HG02885 (cell line): ENCODE measurements at regions not wholly inside any gene's neighbourhood (a gene's known extent, or its start where the extent isn't known, plus 50 kb on each side); places are given as distances from the start of the nearest gene placed in this dataset.

ENCODE experiments used
- ATAC-seq: cut with Tn5 transposase; IDR thresholded peaks from one replicate; pipeline ENCODE4 v1.9.1; 2021; ENCODE audit warnings: mild to moderate bottlenecking; ENCODE audit not compliant: unreplicated experiment, poor library complexity

- no peak for ATAC-seq
Measured at GRCh38 chr17:69972251-69972650, 102.8 kb upstream of the KCNJ16 start.

- ATAC-seq: no peak
Measured at GRCh38 chr17:69975808-69976207, 99.2 kb upstream of the KCNJ16 start.

DNA sequence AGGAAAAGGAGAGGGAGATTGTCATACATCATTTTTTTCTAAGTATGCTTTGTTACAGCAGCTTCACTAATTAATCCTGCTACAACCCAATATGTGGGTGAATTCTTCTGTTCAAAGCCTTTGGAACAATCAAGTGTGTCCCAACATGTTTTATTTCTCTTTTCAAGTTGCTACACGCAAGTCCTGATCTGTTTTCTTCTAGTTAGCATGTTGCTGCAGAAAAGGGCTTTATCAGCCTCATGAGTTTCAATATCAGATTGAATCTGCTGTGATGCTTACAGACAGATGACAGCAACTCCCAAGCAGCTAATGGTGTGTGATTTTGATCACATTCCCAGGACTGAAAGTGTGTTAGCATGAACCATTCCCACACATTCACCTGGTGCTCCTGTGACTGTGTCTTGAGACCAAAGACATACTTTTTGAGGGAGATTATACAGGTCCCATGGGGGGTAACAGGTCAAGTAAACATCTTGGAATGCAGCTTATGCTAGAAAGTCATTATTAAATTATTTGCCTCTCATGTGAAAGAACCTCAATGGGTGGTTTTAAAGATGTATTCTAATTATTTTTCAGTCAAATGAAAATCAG is 96.9 kb upstream of the KCNJ16 start:
- ATAC-seq: no peak

- no peak for ATAC-seq
Measured at GRCh38 chr17:69981441-69981840, 93.6 kb upstream of the KCNJ16 start.

- ATAC-seq: no peak
Measured at GRCh38 chr17:69995476-69995875, 79.5 kb upstream of the KCNJ16 start.

DNA sequence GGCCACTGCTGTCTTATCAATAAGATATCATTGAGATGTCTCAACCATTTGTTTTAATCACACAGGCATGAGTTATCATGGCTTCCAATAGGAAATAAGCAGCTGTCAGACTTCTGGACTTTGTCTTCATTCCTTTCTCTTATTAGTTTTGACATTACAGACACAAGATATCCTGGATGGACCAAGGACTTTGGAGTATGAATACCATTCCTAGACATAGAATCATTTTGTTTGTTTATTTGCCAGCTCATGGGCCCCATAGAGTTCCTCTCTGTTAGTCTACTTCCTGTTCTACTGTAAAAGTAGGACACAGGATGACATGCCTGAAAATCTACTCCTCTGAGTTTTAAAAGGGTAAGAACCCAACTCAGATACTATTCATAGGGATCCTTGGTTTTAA is 77.7 kb upstream of the KCNJ16 start:
- no peak for ATAC-seq

DNA sequence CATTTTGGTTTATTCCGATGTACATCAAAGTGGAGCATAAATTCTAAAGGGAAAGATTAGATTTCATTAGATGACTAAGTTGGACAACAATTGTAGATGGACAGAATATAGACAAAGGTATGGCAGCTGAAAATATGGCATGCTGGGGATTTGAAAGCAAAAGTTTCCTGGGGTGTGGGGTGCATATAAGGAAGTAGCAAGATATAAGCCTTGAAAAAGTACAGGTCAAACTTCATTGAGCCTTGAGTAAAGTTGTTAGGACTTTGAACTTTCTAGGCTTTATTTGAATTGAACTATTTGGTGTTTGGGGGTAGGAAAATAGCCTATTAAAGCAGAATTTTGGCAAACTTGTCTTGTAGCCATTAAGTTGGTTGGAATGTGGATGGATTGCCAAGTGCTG is 75.8 kb upstream of the KCNJ16 start:
- ATAC-seq: no peak

GRCh38 chr17:70006159-70006558 is 68.9 kb upstream of the KCNJ16 start:
- ATAC-seq: no peak

- ATAC-seq: no peak
Measured at GRCh38 chr17:70011750-70012149, 63.3 kb upstream of the KCNJ16 start.

DNA sequence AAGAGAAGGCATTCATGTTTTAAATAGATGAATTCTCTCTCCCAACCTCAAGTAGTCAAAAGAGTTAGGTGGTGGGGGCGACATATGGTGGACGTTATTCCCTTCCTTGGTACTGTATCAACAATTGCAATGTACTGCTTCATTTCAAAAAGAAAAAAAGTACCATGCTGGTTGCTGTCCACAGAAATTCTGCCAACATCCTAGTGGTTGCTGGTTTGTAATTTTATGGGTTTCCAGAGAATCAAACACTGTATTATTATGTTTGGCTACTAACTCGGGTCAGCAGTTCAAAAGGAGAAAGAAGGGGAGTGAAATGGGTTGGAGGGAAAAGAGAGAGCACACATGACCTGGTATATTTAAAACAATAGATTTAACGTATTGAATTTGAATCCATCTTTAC is 61.1 kb upstream of the KCNJ16 start:
- ATAC-seq: no peak

DNA sequence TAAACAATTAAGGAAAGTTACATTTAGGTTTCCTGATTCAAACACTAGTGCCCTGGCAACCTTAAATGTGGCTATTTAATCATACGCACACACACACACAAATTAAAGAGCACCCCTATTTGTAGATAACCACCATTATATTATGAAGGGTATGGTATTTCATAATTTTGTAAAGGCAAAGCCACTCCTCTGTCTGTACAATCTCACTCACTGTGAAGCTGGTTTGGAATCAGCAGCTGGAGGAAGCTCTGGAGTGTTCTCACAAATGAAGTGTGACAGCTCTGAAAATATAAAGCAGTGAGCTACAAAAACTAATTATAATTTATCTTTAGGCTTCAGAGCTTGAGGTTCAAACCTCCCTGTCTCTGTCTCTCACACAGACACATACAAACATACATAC is 57.9 kb upstream of the KCNJ16 start:
- no peak for ATAC-seq

DNA sequence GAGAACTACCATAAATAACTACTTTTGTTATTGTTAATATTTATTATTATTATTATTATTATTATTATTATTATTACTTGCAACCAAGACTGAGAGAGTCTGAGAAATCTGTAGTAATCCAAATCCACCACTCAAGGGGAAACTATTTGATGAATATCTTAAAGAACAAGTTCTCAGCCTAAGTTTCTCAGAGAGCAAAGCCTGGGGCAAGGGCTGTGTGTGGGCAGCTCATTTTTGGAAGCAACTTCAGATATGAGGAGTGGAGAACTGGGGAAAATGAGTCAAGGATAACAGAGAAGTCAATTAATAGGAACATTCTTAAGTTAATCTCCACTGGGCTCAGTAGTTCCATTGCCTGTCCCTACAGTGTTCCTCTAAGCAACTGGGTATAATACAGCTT is 57.1 kb upstream of the KCNJ16 start:
- no peak for ATAC-seq

DNA sequence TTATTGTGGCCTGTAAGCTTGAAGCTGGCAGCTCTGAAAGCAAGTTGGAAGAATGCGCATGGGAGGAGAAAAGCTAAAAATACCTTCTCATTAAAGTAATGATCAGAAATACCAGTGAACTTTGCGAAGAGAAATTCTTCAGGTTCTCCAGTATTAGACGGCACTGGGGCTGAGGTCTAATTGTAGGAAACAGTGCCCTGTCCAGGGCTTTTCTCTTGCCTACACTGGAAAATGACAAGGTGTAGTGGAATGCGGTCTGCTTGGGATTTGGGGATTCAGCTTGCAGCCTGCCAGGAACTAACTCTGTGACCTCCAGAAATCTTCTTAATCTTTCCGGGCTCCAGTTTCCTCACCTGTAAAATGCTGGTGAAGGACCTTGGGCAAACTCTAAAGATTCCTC is 53.3 kb upstream of the KCNJ16 start:
- ATAC-seq: no peak

DNA sequence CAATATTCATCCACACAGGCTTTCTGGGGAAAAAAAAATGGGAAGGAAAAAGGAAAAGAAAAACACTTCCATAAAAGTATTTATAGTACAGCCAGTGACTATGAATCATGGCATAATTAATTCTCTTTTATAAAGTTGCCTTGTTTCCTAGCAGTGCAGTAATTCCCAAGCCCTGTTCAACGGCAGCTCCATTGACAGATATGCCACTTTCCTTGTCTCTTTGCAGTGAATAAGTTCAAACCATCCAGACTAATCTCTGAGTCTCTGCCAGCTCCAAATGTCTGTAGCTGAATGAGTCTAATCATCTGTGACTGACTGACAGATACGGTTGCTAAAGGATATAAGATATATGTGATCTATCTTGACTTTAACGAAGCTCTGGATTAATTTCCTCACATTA is 52.9 kb upstream of the KCNJ16 start:
- ATAC-seq: no peak

GRCh38 chr17:70024253-70024652 is 50.8 kb upstream of the KCNJ16 start:
- ATAC-seq: no peak
